HepG2 (cell line): ENCODE measurements at regions not wholly inside any gene's neighbourhood (a gene's known extent, or its start where the extent isn't known, plus 50 kb on each side); places are given as distances from the start of the nearest gene placed in this dataset.

ENCODE experiments used
- ATAC-seq: fragments of 200-7000 bp; cut with Tn5 transposase; 3 replicates; pipeline ENCODE4 v1.9.1; 2020; ENCODE audit warnings: mild to moderate bottlenecking, moderate library complexity
- BruUV-seq: library from RNA; stranded (reverse); fragments of 400-500 nt; replicated peaks from 2 replicates; lab custom pipeline; 2021; lab: Mats Ljungman, UMichigan
- CTCF ChIA-PET: fragments of 300-600 bp; formaldehyde crosslinking; extraction: SDS; loops from one replicate; lab custom pipeline; 2021; ENCODE audit warnings: low total read pairs, inconsistent platforms, low intra/inter-chr PET ratio; lab: Yijun Ruan, JAX
- POLR2A ChIA-PET: fragments of 350-600 bp; sonication (Branson Sonifier 250); formaldehyde crosslinking; loops from one replicate; lab custom pipeline; 2020; ENCODE audit warnings: antibody characterized with exemption, inconsistent platforms; lab: Yijun Ruan, JAX
- DNase-seq: peaks from one replicate; pipeline ENCODE4 v3.0.0-alpha.2; 2015; ENCODE audit warnings: low spot score
- FAIRE-seq: peaks from 3 replicates; lab custom pipeline; 2011; peaks lifted over from hg19 to GRCh38; lab: Jason Lieb, UNC
- H2AFZ ChIP-seq: one replicate; pipeline ENCODE4 v1.6.1; 2011; ENCODE audit warnings: low read length, inconsistent platforms
- H3K27ac ChIP-seq: fragments of 300-600 bp; 3 replicates; pipeline ENCODE4 v1.8.0; 2011; ENCODE audit warnings: mixed run types, mild to moderate bottlenecking, mixed read lengths, low read length, inconsistent platforms; ENCODE audit not compliant: insufficient read depth; ENCODE audit errors: extremely low read length
- H3K27me3 ChIP-seq, 2 experiments: fragments of 200-600 bp in 1 of 2; 2 replicates in 1 of 2; 3 replicates in 1 of 2; pipeline versions ENCODE4 v1.6.0 to v1.8.0; 2011; ENCODE audit warnings: low read length in 2 of 2, mild to moderate bottlenecking in 2 of 2, moderate library complexity in 2 of 2, inconsistent platforms in 1 of 2; ENCODE audit not compliant: insufficient read depth in 2 of 2, control insufficient read depth in 1 of 2
- H3K36me3 ChIP-seq, 2 experiments: fragments of 200-600 bp in 1 of 2; replicated peaks in 1 of 2; 2 replicates in 1 of 2; 3 replicates in 1 of 2; pipeline versions ENCODE4 v1.5.1 to v1.8.0; 2011; ENCODE audit warnings: low read length in 2 of 2, inconsistent platforms in 1 of 2; ENCODE audit not compliant: insufficient read depth in 2 of 2, control insufficient read depth in 1 of 2
- H3K4me1 ChIP-seq: 2 replicates; pipeline ENCODE4 v1.5.1; 2012; ENCODE audit warnings: low read length, inconsistent platforms; ENCODE audit not compliant: insufficient read depth
- H3K4me2 ChIP-seq: 2 replicates; pipeline ENCODE4 v1.6.0; 2011; ENCODE audit warnings: low read depth, low read length, inconsistent platforms
- H3K4me3 ChIP-seq, 3 experiments: fragments of 200-600 bp in 1 of 3; sonication (generic), shearing (Covaris generic) in 1 of 3; replicated peaks in 1 of 3; 2 replicates each; pipeline ENCODE4 v1.5.1; 2011 to 2016; ENCODE audit warnings: low read length in 3 of 3, inconsistent platforms in 2 of 3, low read depth in 2 of 3, mild to moderate bottlenecking in 2 of 3, control low read depth in 1 of 3, mixed read lengths in 1 of 3; ENCODE audit not compliant: insufficient read depth in 1 of 3
- H3K79me2 ChIP-seq: one replicate; pipeline ENCODE4 v1.6.1; 2011; ENCODE audit warnings: low read length, inconsistent platforms; ENCODE audit not compliant: insufficient read depth
- H3K9ac ChIP-seq: 2 replicates; pipeline ENCODE4 v1.6.0; 2011; ENCODE audit warnings: mild to moderate bottlenecking, low read depth, low read length, inconsistent platforms; ENCODE audit not compliant: insufficient read depth
- H3K9me3 ChIP-seq: 2 replicates; pipeline ENCODE4 v1.5.1; 2012; ENCODE audit warnings: mild to moderate bottlenecking, low read length
- H4K20me1 ChIP-seq: 2 replicates; pipeline ENCODE4 v1.6.0; 2011; ENCODE audit warnings: inconsistent platforms, mild to moderate bottlenecking, low read length, moderate library complexity; ENCODE audit not compliant: insufficient read depth
- ARID5B ChIP-seq: IDR thresholded peaks from 2 replicates; pipeline ENCODE4 v1.4.0; 2020; ENCODE audit warnings: mild to moderate bottlenecking, missing genetic modification reagents
- DNMT1 ChIP-seq: sonication (generic); formaldehyde crosslinking; IDR thresholded peaks from 2 replicates; pipeline ENCODE4 v1.5.1; 2020; ENCODE audit warnings: mild to moderate bottlenecking, missing genetic modification reagents
- FOXK1 ChIP-seq: sonication (generic); formaldehyde crosslinking; IDR thresholded peaks from 2 replicates; pipeline ENCODE4 v1.4.0; 2020; ENCODE audit warnings: low read depth, missing genetic modification reagents, borderline replicate concordance
- GTF3A ChIP-seq: sonication (generic); formaldehyde crosslinking; conservative IDR thresholded peaks from 2 replicates; pipeline ENCODE4 v1.4.0; 2020; ENCODE audit warnings: mild to moderate bottlenecking, missing genetic modification reagents
- HES4 ChIP-seq: sonication (generic); formaldehyde crosslinking; IDR thresholded peaks from 2 replicates; pipeline ENCODE4 v1.9.0; 2021; ENCODE audit warnings: mild to moderate bottlenecking, missing genetic modification reagents, borderline replicate concordance
- TFAP4 ChIP-seq: sonication (generic); IDR thresholded peaks from 2 replicates; pipeline ENCODE4 v1.6.1; 2016; ENCODE audit warnings: low read depth, borderline replicate concordance
- ZBTB46 ChIP-seq: sonication (generic); formaldehyde crosslinking; IDR thresholded peaks from 2 replicates; pipeline ENCODE4 v1.4.0; 2020; ENCODE audit warnings: mild to moderate bottlenecking, missing genetic modification reagents, borderline replicate concordance
- ZNF225 ChIP-seq: sonication (generic); formaldehyde crosslinking; IDR thresholded peaks from 2 replicates; pipeline ENCODE4 v1.4.0; 2020; ENCODE audit warnings: mild to moderate bottlenecking, missing genetic modification reagents
- ZNF234 ChIP-seq: sonication (generic); formaldehyde crosslinking; conservative IDR thresholded peaks from 2 replicates; pipeline ENCODE4 v1.5.1; 2020; ENCODE audit warnings: mild to moderate bottlenecking, missing genetic modification reagents
- ZSCAN22 ChIP-seq: sonication (generic); formaldehyde crosslinking; IDR thresholded peaks from 2 replicates; pipeline ENCODE4 v1.4.0; 2020; ENCODE audit warnings: mild to moderate bottlenecking, missing genetic modification reagents
- WGBS: methylation state at CpG from one replicate; pipeline ENCODE4 v1.1.6; 2017; ENCODE audit warnings: low lambda C conversion rate; 5-methylcytosine and 5-hydroxymethylcytosine counted together
- in situ Hi-C: cut with HindIII; loops from 2 replicates; pipeline ENCODE4 v1.10.0; 2017; ENCODE audit warnings: low pct_unique_long_range_greater_than_20kb; ENCODE audit not compliant: extremely low pct_ligation_motif_present
- intact Hi-C: fragments of 100-400 bp; cut with micrococcal nuclease; formaldehyde crosslinking; loops from one replicate; pipeline ENCODE4 v1.10.0; 2022; ENCODE audit not compliant: unreplicated experiment

GRCh38 chr11:115030166-115030565 lies 351.8 kb downstream of the NXPE2 start:
- Histone ChIP-seq H3K9me3 (no peaks in the 10 kb centered on the region), H3K4me2 (no peak overlapping the region), H2AFZ (no peak overlapping the region), H3K4me1 (no peaks in the 10 kb centered on the region), H3K27ac (no peak overlapping the region), H3K9ac (no peak overlapping the region), H3K27me3 (no peaks in the 10 kb centered on the region; a peak in 1 of 5 replicates), H3K36me3 (no peaks in the 10 kb centered on the region), H4K20me1 (no peaks in the 10 kb centered on the region), H3K4me3 (no peak overlapping the region), H3K79me2 (no peaks in the 10 kb centered on the region)
- BruUV-seq = no TSS peak
- no peak for FAIRE-seq
- no peak for TF ChIP-seq ZNF225 (CRISPR knock-in tag)
- intact Hi-C loops (no loop called here), in situ Hi-C loops (no loop called here)
- ChIA-PET CTCF (no interaction called here), POLR2A (no interaction called here)
- no peak for ATAC-seq
- no peak for DNase-seq

- H3K9me3 ChIP-seq = no peaks in the 10 kb centered on the region
- H3K27me3 ChIP-seq = no peaks in the 10 kb centered on the region; a peak in 1 of 5 replicates
- CTCF ChIA-PET = no interaction called here
- no peak overlapping the region for H2AFZ ChIP-seq
- no peaks in the 10 kb centered on the region for H3K36me3 ChIP-seq
- no peak overlapping the region for H3K4me3 ChIP-seq
- BruUV-seq = no TSS peak
- H3K4me1 ChIP-seq = no peaks in the 10 kb centered on the region
- in situ Hi-C loops (no loop called here), intact Hi-C loops (no loop called here)
- no peaks in the 10 kb centered on the region for H3K79me2 ChIP-seq
- POLR2A ChIA-PET = no interaction called here
- H4K20me1 ChIP-seq = no peaks in the 10 kb centered on the region
- no peak overlapping the region for H3K27ac ChIP-seq
- ATAC-seq (no peak), DNase-seq (no peak), FAIRE-seq (no peak)
- no peak overlapping the region for H3K4me2 ChIP-seq
- H3K9ac ChIP-seq = no peak overlapping the region
- WGBS = 27% methylated on average over 7 of the region's 7 CpGs
- no peak for TF ChIP-seq ZBTB46 (CRISPR knock-in tag)
- no peak for TF ChIP-seq ZNF234 (CRISPR knock-in tag)
- no peak for TF ChIP-seq TFAP4
- no peak for TF ChIP-seq ARID5B (CRISPR knock-in tag)
- TF ChIP-seq DNMT1 = no peak
- TF ChIP-seq GTF3A (CRISPR knock-in tag) = no peak
- TF ChIP-seq ZSCAN22 (CRISPR knock-in tag) = no peak
- no peak for TF ChIP-seq FOXK1 (CRISPR knock-in tag)
- TF ChIP-seq HES4 (CRISPR knock-in tag) = no peak
These were observed 358.3 kb downstream of the NXPE2 start for GRCh38 chr11:115036406-115037180.
